ENCODE measurements at regions not wholly inside any gene's neighbourhood (a gene's known extent, or its start where the extent isn't known, plus 50 kb on each side); places are given as distances from the start of the nearest gene placed in this dataset.

DNA sequence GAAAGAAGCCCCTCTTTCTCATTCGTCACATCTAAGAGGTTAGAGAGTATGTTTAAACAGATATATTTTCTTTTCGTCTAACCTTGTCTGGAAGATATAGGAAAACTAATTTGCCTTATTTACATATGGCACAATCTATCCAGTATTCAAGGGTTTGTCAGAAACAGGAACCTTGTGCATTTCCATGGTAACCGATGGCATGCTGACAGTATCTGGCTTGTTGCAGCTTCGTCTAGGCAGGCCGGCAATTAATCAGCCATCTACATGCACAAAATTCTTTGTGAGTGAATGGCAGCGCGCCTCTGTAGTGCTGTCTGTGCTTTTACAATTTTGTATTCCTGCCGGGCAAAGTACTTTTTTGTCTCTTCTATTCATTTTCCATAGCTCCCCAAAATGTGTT is 294.0 kb upstream of the SOX2 start:
- Mint-ChIP-seq H3K27ac (no peak overlapping the region), H3K4me1 (ENCODE audit: low read depth in 2 of 2) (no peaks in the 10 kb centered on the region), H3K36me3 (no peaks in the 10 kb centered on the region), H3K27me3 (no peaks in the 10 kb centered on the region), H3K4me3 (no peak overlapping the region), H3K9me3 (peaks cover 2% of the 10 kb centered on the region)
- no peak for DNase-seq (ENCODE audit: low spot score)
- ATAC-seq: no peak

GRCh38 chr3:181410870-181411269 is 300.9 kb upstream of the SOX2 start:
- Mint-ChIP-seq H3K27me3 (no peaks in the 10 kb centered on the region), H3K4me1 (ENCODE audit: low read depth in 2 of 2) (no peaks in the 10 kb centered on the region), H3K36me3 (no peaks in the 10 kb centered on the region), H3K27ac (no peak overlapping the region), H3K9me3 (peaks cover 9% of the 10 kb centered on the region), H3K4me3 (no peak overlapping the region)
- DNase-seq (ENCODE audit: low spot score) (no peak), ATAC-seq (no peak)

DNA sequence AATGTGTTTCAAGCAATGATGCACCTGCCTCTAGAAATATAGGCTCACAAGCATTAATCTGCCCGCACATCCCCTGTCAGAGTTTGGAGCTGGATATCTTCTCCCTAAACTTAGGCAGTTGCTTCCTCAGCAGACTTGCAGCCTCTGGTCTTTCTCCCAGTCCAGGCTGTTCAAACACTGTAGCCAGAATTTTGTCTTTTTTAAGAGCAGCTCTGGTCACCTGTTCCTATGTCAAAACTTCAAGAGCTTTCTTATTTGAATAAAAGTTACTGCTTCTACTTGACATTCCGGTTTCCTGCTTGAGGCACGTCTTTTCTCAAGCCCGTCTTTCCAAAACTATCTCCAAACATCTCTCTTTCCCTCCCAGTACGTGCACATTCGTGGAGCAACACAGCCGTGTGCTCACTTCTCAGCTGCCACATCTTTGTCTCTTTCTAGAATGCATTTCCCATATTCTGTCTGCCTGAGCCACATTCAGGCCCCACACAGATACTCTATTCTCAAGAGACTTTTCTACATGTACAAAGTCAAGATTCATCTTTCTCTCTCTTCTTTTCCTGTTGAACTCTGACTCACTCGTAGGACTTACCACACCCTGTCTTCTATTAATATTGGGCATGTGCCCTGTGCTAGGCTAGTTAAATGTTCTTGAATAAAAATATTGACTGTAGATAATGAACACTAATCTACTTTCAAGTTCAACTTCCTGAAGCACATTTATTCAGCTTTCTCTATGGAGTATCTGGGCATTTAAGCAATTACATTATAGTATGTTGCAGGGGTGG is 307.7 kb upstream of the SOX2 start:
- H3K9me3 Mint-ChIP-seq: peaks cover 17% of the 10 kb centered on the region
- ATAC-seq: no peak

DNA sequence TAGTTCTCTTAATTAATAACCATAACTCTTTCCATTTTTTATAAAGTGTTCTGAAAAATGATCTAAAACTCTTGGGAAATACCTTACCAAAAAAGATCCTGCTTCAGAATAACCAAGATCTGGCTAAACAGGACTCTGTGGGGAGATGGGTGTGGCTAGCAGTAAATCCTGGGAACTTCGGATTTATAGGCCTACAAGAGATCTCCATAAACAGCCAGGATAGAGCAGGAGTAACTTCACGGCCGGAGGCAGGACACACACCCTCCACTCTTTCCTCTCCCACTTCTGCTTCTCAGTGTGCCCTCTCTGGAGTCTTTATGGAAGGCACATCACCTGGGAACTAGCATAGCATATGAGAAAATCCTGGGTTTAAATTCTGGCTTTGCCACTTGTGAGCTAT is 309.4 kb upstream of the SOX2 start:
- Mint-ChIP-seq H3K9me3 (peaks cover 14% of the 10 kb centered on the region), H3K27me3 (no peaks in the 10 kb centered on the region), H3K36me3 (peaks cover 10% of the 10 kb centered on the region), H3K27ac (no peak overlapping the region), H3K4me1 (ENCODE audit: low read depth in 2 of 2) (no peaks in the 10 kb centered on the region), H3K4me3 (no peak overlapping the region)
- DNase-seq (ENCODE audit: low spot score): no peak
- no peak for ATAC-seq

More for the DNA sequence above, 307.7 kb upstream of the SOX2 start:
- Mint-ChIP-seq H3K4me3 (no peak overlapping the region), H3K4me1 (ENCODE audit: low read depth in 2 of 2) (no peaks in the 10 kb centered on the region), H3K27me3 (no peaks in the 10 kb centered on the region), H3K27ac (no peak overlapping the region), H3K36me3 (peaks cover 10% of the 10 kb centered on the region)
- DNase-seq (ENCODE audit: low spot score): no peak

DNA sequence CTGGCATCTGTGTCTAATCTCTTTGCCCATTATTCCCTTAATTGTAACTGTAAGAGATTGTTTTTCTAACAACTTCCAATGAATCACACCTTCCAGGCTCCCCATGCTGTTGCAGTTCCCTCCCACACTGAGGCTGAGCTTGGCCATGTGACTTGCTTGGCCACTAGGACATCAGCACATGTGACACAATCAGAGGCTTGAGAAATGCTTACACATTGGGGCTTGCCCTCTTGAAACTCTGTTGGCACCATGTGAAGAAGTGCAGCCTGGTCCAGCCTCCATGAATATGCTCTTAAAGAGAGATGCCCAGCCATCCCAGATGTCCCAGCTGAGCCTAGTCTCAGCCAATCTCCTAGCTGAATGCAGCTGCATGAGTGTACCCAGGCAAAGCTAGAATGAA is 326.8 kb upstream of the SOX2 start:
- no peak overlapping the region for H3K4me3 Mint-ChIP-seq
- no peak overlapping the region for H3K27ac Mint-ChIP-seq

DNA sequence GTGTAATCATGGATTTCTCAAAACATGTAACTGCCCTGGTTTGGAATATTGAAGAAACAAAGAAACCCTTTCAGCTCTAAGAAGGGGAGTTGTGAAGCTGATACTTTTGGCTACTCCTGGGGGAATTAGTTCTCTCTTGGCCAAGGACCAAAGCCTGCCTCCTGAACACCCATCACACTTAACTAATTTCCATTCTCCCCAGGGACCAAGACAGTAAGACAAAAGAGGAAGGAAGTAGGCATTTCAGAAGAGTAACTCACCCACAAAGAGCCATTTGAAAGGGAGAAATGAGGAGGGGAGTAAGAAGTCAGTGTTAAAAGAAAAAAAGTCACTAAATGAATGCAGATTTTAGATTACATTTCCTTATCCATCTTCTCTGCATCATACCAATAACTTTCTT is 328.0 kb upstream of the SOX2 start:
- ATAC-seq: no peak
- H3K36me3 Mint-ChIP-seq: peaks cover 5% of the 10 kb centered on the region
- no peaks in the 10 kb centered on the region for H3K4me1 Mint-ChIP-seq (ENCODE audit: low read depth in 2 of 2)
- no peak overlapping the region for H3K4me3 Mint-ChIP-seq
- H3K9me3 Mint-ChIP-seq: peaks cover 20% of the 10 kb centered on the region
- H3K27me3 Mint-ChIP-seq: no peaks in the 10 kb centered on the region
- no peak for DNase-seq (ENCODE audit: low spot score)
- H3K27ac Mint-ChIP-seq: no peak overlapping the region

More for the DNA sequence above, 326.8 kb upstream of the SOX2 start:
- DNase-seq (ENCODE audit: low spot score) (no peak), ATAC-seq (no peak)
- H3K9me3 Mint-ChIP-seq: peaks cover 20% of the 10 kb centered on the region
- peaks cover 5% of the 10 kb centered on the region for H3K36me3 Mint-ChIP-seq
- no peaks in the 10 kb centered on the region for H3K4me1 Mint-ChIP-seq (ENCODE audit: low read depth in 2 of 2)
- no peaks in the 10 kb centered on the region for H3K27me3 Mint-ChIP-seq

DNA sequence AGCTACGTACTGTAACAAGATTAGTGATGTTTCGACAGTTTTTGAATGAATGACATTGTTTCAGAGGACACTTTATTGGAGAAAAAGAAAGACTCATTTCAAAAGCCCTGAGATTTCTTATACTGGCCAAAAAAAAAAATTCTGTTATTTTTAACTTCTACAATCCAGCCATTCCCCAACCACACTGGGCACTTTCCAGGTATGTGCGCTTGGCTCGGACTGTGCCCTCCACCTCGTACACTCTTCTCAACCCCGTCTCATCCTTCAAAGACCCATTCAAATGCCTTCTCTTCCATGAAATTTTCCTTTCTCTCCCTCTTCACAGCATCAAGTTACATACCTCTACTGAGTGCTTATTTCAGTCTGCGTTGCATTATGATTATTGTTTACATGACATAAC is 328.5 kb upstream of the SOX2 start:
- peaks cover 5% of the 10 kb centered on the region for H3K36me3 Mint-ChIP-seq
- ATAC-seq (no peak), DNase-seq (ENCODE audit: low spot score) (no peak)
- H3K4me3 Mint-ChIP-seq: no peak overlapping the region
- no peaks in the 10 kb centered on the region for H3K4me1 Mint-ChIP-seq (ENCODE audit: low read depth in 2 of 2)
- H3K9me3 Mint-ChIP-seq: peaks cover 19% of the 10 kb centered on the region
- H3K27me3 Mint-ChIP-seq: no peaks in the 10 kb centered on the region
- no peak overlapping the region for H3K27ac Mint-ChIP-seq

GRCh38 chr3:181382656-181383055 is 329.1 kb upstream of the SOX2 start:
- no peak for DNase-seq (ENCODE audit: low spot score)
- Mint-ChIP-seq H3K36me3 (peaks cover 5% of the 10 kb centered on the region), H3K27ac (no peak overlapping the region), H3K4me1 (ENCODE audit: low read depth in 2 of 2) (no peaks in the 10 kb centered on the region), H3K9me3 (peaks cover 17% of the 10 kb centered on the region), H3K4me3 (no peak overlapping the region), H3K27me3 (no peaks in the 10 kb centered on the region)
- ATAC-seq: no peak

DNA sequence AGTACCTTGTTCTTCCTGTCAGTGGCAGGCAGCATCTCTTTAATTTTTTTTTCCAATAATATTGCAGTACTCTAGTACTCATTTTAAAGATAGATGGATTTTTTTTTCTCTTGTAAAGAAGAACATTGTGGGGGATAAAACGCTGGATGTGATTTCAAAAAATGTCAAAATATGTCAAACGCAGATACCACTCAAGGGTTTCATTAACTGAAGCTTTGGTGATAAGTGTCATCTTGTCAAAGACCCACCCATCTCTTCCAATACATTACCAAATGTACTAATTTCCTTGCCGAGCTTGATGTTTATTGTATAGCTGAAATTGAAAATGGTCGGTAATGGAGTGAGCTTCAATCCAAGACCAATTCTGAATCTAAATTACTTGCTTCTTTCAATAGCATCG is 332.4 kb upstream of the SOX2 start:
- Mint-ChIP-seq H3K27ac (no peak overlapping the region), H3K9me3 (peaks cover 19% of the 10 kb centered on the region), H3K4me1 (ENCODE audit: low read depth in 2 of 2) (no peaks in the 10 kb centered on the region), H3K4me3 (no peak overlapping the region), H3K27me3 (no peaks in the 10 kb centered on the region), H3K36me3 (peaks cover 5% of the 10 kb centered on the region)
- no peak for ATAC-seq
- no peak for DNase-seq (ENCODE audit: low spot score)

- Mint-ChIP-seq H3K27me3 (no peaks in the 10 kb centered on the region), H3K4me1 (ENCODE audit: low read depth in 2 of 2) (no peaks in the 10 kb centered on the region), H3K9me3 (peaks cover 4% of the 10 kb centered on the region), H3K4me3 (no peak overlapping the region), H3K36me3 (no peaks in the 10 kb centered on the region), H3K27ac (no peak overlapping the region)
- ATAC-seq (no peak), DNase-seq (ENCODE audit: low spot score) (no peak)
Measured at GRCh38 chr3:181369637-181370036, 342.1 kb upstream of the SOX2 start.

DNA sequence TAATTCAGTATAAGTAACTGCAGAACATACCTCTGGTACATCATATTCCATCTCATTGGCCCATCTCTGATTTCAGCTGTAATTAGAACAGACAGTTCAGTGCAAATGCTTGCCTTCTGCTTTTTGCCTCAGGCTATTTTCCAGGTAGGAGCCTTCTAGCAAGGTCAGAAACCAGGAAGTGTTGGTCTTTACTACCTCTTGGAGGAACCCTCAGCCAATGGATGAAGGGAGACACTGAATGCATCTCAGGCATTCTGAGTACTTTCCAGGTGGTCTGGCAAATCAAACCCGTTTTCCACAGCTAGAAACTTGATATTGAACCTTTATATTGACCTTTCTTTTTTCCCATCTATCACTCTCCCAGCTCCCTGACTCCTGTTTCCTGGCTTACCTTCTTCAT is 348.5 kb upstream of the SOX2 start:
- Mint-ChIP-seq H3K36me3 (peaks cover 11% of the 10 kb centered on the region), H3K4me1 (ENCODE audit: low read depth in 2 of 2) (no peaks in the 10 kb centered on the region), H3K27me3 (no peaks in the 10 kb centered on the region), H3K4me3 (no peak overlapping the region), H3K27ac (no peak overlapping the region), H3K9me3 (peaks cover 14% of the 10 kb centered on the region)
- ATAC-seq: no peak
- DNase-seq (ENCODE audit: low spot score): no peak

- no peaks in the 10 kb centered on the region for H3K4me1 Mint-ChIP-seq (ENCODE audit: low read depth in 2 of 2)
- DNase-seq (ENCODE audit: low spot score): no peak
- no peak for ATAC-seq
- no peaks in the 10 kb centered on the region for H3K27me3 Mint-ChIP-seq
- peaks cover 14% of the 10 kb centered on the region for H3K9me3 Mint-ChIP-seq
- H3K36me3 Mint-ChIP-seq: peaks cover 11% of the 10 kb centered on the region
- no peak overlapping the region for H3K27ac Mint-ChIP-seq
- H3K4me3 Mint-ChIP-seq: no peak overlapping the region
Measured at GRCh38 chr3:181362378-181362777, 349.3 kb upstream of the SOX2 start.

- ATAC-seq (no peak), DNase-seq (ENCODE audit: low spot score) (no peak)
- no peak overlapping the region for H3K4me3 Mint-ChIP-seq
- H3K27me3 Mint-ChIP-seq: no peaks in the 10 kb centered on the region
- H3K9me3 Mint-ChIP-seq: peaks cover 27% of the 10 kb centered on the region
- H3K4me1 Mint-ChIP-seq (ENCODE audit: low read depth in 2 of 2): no peaks in the 10 kb centered on the region
- H3K36me3 Mint-ChIP-seq: peaks cover 11% of the 10 kb centered on the region
- no peak overlapping the region for H3K27ac Mint-ChIP-seq
Measured at GRCh38 chr3:181358562-181358961, 353.2 kb upstream of the SOX2 start.

DNA sequence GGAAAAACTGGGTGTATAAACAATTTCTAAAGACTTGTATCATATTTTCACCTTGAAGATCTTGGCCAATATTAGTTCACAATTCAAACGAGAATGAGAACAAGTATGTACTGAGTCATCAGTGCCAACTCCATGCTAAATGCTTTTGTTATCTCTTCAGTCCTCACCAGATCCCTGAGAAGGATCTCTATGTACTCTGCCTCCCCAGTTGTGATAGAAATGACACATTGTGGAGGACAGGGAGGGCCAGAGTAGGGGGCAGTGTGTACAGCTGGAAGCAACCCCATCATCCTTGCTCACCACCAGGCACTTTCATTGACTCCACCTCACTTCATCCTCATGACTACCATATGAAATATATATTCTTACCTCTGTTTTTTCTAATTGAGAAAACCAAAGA is 353.7 kb upstream of the SOX2 start:
- DNase-seq (ENCODE audit: low spot score) (no peak), ATAC-seq (no peak)
- Mint-ChIP-seq H3K4me1 (ENCODE audit: low read depth in 2 of 2) (no peaks in the 10 kb centered on the region), H3K27me3 (no peaks in the 10 kb centered on the region), H3K9me3 (peaks cover 24% of the 10 kb centered on the region), H3K36me3 (peaks cover 11% of the 10 kb centered on the region), H3K27ac (no peak overlapping the region), H3K4me3 (no peak overlapping the region)

DNA sequence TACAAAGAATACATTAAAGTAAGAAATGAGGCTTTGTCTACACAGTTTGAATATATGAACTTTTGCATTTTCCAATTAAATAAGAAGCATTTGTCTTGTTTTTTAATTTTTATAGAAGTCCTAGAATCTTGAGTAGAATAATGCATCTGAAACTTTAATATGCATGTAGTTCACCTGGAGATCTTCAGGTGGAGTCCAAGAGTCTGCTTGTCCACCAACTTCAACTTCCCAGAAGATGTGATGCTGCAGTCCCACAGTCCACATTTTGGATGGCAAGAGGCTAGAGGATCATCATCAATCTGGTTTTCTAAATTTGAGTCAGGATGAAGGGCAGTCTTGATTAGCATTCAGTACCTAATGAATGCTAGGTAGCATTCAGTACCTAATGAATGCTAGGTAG is 357.6 kb upstream of the SOX2 start:
- no peaks in the 10 kb centered on the region for H3K4me1 Mint-ChIP-seq (ENCODE audit: low read depth in 2 of 2)
- H3K27me3 Mint-ChIP-seq: no peaks in the 10 kb centered on the region
- H3K9me3 Mint-ChIP-seq: peaks cover 15% of the 10 kb centered on the region
- ATAC-seq (no peak), DNase-seq (ENCODE audit: low spot score) (no peak)
- no peak overlapping the region for H3K4me3 Mint-ChIP-seq
- peaks cover 2% of the 10 kb centered on the region for H3K36me3 Mint-ChIP-seq
- H3K27ac Mint-ChIP-seq: no peak overlapping the region

Measured in natural killer cell treated with Interleukin-12 subunit alpha and Interleukin-12 subunit beta and Interleukin-15 and Interleukin-18, amount 100 ng/mL, for 72 hours (primary cell).